DOHH2 (cell line): ENCODE measurements at regions not wholly inside any gene's neighbourhood (a gene's known extent, or its start where the extent isn't known, plus 50 kb on each side); places are given as distances from the start of the nearest gene placed in this dataset.

Experiments
- EZH2phosphoT487 ChIP-seq: fragments of 200-600 bp; sonication (generic); IDR thresholded peaks from 2 replicates; pipeline ENCODE4 v1.6.1; 2017; ENCODE audit warnings: borderline replicate concordance, mild to moderate bottlenecking, antibody characterized with exemption, low read length, moderate library complexity, mixed read lengths
- TF ChIP-seq, protein P1 (sequence below): fragments of 200-600 bp; sonication (generic); IDR thresholded peaks from one replicate; pipeline ENCODE4 v1.5.1; 2014; ENCODE audit warnings: antibody characterized with exemption, mild to moderate bottlenecking, low read depth, low read length; ENCODE audit not compliant: poor library complexity, severe bottlenecking

DNA sequence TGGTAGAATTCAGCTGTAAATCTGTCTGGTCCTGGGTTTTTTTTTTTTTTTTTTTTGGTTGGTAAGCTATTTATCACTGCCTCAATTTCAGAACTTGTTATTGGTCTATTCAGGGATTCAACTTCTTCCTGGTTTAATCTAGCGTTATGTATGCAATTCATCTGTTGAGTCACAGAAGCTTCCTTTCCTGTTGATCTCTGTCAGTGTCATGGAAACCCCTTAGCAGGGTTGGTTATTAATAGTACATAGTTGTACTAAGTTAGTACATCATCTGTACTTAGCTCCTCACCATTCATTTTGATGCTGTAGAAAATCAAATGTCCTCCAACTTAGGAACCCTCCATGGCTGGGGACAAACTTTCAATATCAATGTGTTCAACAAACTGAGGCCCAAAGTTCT lies 51.0 kb upstream of the BARHL2 start:
- TF ChIP-seq, protein P1, sequence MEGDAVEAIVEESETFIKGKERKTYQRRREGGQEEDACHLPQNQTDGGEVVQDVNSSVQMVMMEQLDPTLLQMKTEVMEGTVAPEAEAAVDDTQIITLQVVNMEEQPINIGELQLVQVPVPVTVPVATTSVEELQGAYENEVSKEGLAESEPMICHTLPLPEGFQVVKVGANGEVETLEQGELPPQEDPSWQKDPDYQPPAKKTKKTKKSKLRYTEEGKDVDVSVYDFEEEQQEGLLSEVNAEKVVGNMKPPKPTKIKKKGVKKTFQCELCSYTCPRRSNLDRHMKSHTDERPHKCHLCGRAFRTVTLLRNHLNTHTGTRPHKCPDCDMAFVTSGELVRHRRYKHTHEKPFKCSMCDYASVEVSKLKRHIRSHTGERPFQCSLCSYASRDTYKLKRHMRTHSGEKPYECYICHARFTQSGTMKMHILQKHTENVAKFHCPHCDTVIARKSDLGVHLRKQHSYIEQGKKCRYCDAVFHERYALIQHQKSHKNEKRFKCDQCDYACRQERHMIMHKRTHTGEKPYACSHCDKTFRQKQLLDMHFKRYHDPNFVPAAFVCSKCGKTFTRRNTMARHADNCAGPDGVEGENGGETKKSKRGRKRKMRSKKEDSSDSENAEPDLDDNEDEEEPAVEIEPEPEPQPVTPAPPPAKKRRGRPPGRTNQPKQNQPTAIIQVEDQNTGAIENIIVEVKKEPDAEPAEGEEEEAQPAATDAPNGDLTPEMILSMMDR = no peak
- TF ChIP-seq EZH2phosphoT487 = no peak
